Embryonic facial prominence (tissue), 1 donor: ENCODE measurements at regions not wholly inside any gene's neighbourhood (a gene's known extent, or its start where the extent isn't known, plus 50 kb on each side); places are given as distances from the start of the nearest gene placed in this dataset.

Source experiments
- DNase-seq: peaks from one replicate; pipeline ENCODE4 v3.0.0-alpha.2; 2016; ENCODE audit errors: extremely low spot score

GRCh38 chr4:81549984-81550383 is 78.3 kb upstream of the RASGEF1B start:
- no peak for DNase-seq

GRCh38 chr4:81546777-81547176 is 75.1 kb upstream of the RASGEF1B start:
- no peak for DNase-seq

- no peak for DNase-seq
Observed at GRCh38 chr4:81541161-81541945, 69.6 kb upstream of the RASGEF1B start.

- DNase-seq: no peak
Observed at GRCh38 chr4:81538716-81539427, 67.2 kb upstream of the RASGEF1B start.

- no peak for DNase-seq
Observed at GRCh38 chr4:81531410-81531809, 59.7 kb upstream of the RASGEF1B start.

GRCh38 chr4:81528979-81529378 is 57.3 kb upstream of the RASGEF1B start:
- no peak for DNase-seq

- no peak for DNase-seq
Observed at GRCh38 chr4:81528200-81528599, 56.5 kb upstream of the RASGEF1B start.

GRCh38 chr4:81527709-81528108 is 56.0 kb upstream of the RASGEF1B start:
- DNase-seq: no peak

GRCh38 chr4:81527115-81527514 is 55.4 kb upstream of the RASGEF1B start:
- DNase-seq: no peak

GRCh38 chr4:81526706-81527105 is 55.0 kb upstream of the RASGEF1B start:
- DNase-seq: no peak

- no peak for DNase-seq
Observed at GRCh38 chr4:81523672-81524327, 52.1 kb upstream of the RASGEF1B start.

- no peak for DNase-seq
Observed at GRCh38 chr4:81522711-81523110, 51.0 kb upstream of the RASGEF1B start.

GRCh38 chr4:81521708-81522107 is 50.0 kb upstream of the RASGEF1B start:
- DNase-seq: no peak
